Erythroblast (primary cell): ENCODE measurements at regions not wholly inside any gene's neighbourhood (a gene's known extent, or its start where the extent isn't known, plus 50 kb on each side); places are given as distances from the start of the nearest gene placed in this dataset.

Experiments
- GATA1 ChIP-seq: IDR thresholded peaks from 2 replicates; pipeline ENCODE4 v1.6.1; 2011; ENCODE audit warnings: low read depth, mild to moderate bottlenecking, control low read depth, low read length, moderate library complexity
- POLR2A ChIP-seq: IDR thresholded peaks from 2 replicates; pipeline ENCODE4 v1.6.1; 2011; ENCODE audit warnings: mild to moderate bottlenecking, low read length

GRCh38 chr18:70822691-70823090, 533.8 kb downstream of the SOCS6 start:
- TF ChIP-seq POLR2A, result no peak
- no peak for TF ChIP-seq GATA1
